ENCODE measurements at regions not wholly inside any gene's neighbourhood (a gene's known extent, or its start where the extent isn't known, plus 50 kb on each side); places are given as distances from the start of the nearest gene placed in this dataset.

GRCh38 chr1:212166644-212167043 lies 118.6 kb upstream of the PPP2R5A start:
- no peak overlapping the region for H3K4me3 ChIP-seq
- H3K27ac ChIP-seq (ENCODE audit: low read depth), result no peak overlapping the region
- no peaks in the 10 kb centered on the region for H4K20me1 ChIP-seq (replicated peaks; ENCODE audit: insufficient read depth)
- H3K4me2 ChIP-seq, result no peak overlapping the region
- Mint-ChIP-seq H3K9me3 (no peaks in the 10 kb centered on the region), H3K36me3 (ENCODE audit: low read depth) (no peaks in the 10 kb centered on the region; the same call in 2 of the 3 replicates), H3K27me3 (ENCODE audit: insufficient read depth, low read depth, poor library complexity) (no peaks in the 10 kb centered on the region), H3K4me1 (no peaks in the 10 kb centered on the region; the same call in 2 of the 3 replicates), H3K4me3 (no peak overlapping the region), H3K27ac (no peak overlapping the region)
- TF ChIP-seq NANOG (IDR thresholded peaks at IDR 0.05; ENCODE audit: borderline replicate concordance), result no peak
- TF ChIP-seq ZNF114 (CRISPR knock-in tag; IDR thresholded peaks at IDR 0.05), result no peak
- TF ChIP-seq ZNF462 (CRISPR knock-in tag; IDR thresholded peaks at IDR 0.05), result no peak
- TF ChIP-seq EZH2 (IDR thresholded peaks at IDR 0.05; ENCODE audit: low read depth, unreplicated experiment), result no peak
- TF ChIP-seq ZNF331 (CRISPR knock-in tag; IDR thresholded peaks at IDR 0.05; ENCODE audit: low read depth), result no peak
- no peak for TF ChIP-seq STAT1 (IDR thresholded peaks at IDR 0.05; ENCODE audit: unreplicated experiment)
- no peak for TF ChIP-seq CTCF (conservative IDR thresholded peaks at IDR 0.05; ENCODE audit: low read depth in 2 of 2)
- TF ChIP-seq ETS1 (IDR thresholded peaks at IDR 0.05), result no peak
- TF ChIP-seq REST (IDR thresholded peaks at IDR 0.05; ENCODE audit: unreplicated experiment), result no peak
- DNase-seq (ENCODE audit: low spot score), result no peak
- no peak overlapping the region for H2AFZ ChIP-seq
- no peaks in the 10 kb centered on the region for H3K9me2 ChIP-seq (ENCODE audit: insufficient read depth)
- no peaks in the 10 kb centered on the region for H3F3A ChIP-seq (replicated peaks; ENCODE audit: low read depth)
- ATAC-seq, result no peak
- H3K36me3 ChIP-seq (ENCODE audit: insufficient read depth), result no peaks in the 10 kb centered on the region
- H3K4me1 ChIP-seq (ENCODE audit: insufficient read depth), result no peaks in the 10 kb centered on the region
- H3K79me2 ChIP-seq (replicated peaks; ENCODE audit: insufficient read depth), result no peaks in the 10 kb centered on the region
- H3K27me3 ChIP-seq (ENCODE audit: insufficient read depth), result no peaks in the 10 kb centered on the region
